Trophoblast cell (in vitro differentiated cells and primary cell): ENCODE measurements at regions not wholly inside any gene's neighbourhood (a gene's known extent, or its start where the extent isn't known, plus 50 kb on each side); places are given as distances from the start of the nearest gene placed in this dataset.

Experiments
- DNase-seq, 2 donors: peaks; one replicate each; pipeline ENCODE4 v3.0.0-alpha.2; 2016
- H2AFZ ChIP-seq: 2 replicates; pipeline ENCODE4 v1.6.1; 2013; ENCODE audit warnings: low read length, moderate library complexity, mild to moderate bottlenecking; ENCODE audit not compliant: insufficient read depth, poor library complexity
- H2AK5ac ChIP-seq: 2 replicates; pipeline ENCODE4 v1.6.1; 2013; ENCODE audit warnings: mild to moderate bottlenecking, low read length
- H2BK120ac ChIP-seq: 2 replicates; pipeline ENCODE4 v1.6.1; 2013; ENCODE audit warnings: low read length, mild to moderate bottlenecking, moderate library complexity; ENCODE audit not compliant: insufficient read depth, poor library complexity
- H2BK12ac ChIP-seq: 2 replicates; pipeline ENCODE4 v1.6.1; 2013; ENCODE audit warnings: mild to moderate bottlenecking, low read length, moderate library complexity
- H2BK5ac ChIP-seq: 2 replicates; pipeline ENCODE4 v1.6.1; 2013; ENCODE audit warnings: low read length, low read depth, moderate library complexity, mild to moderate bottlenecking; ENCODE audit not compliant: poor library complexity
- H3K14ac ChIP-seq: 2 replicates; pipeline ENCODE4 v1.6.1; 2013; ENCODE audit warnings: mild to moderate bottlenecking, low read length
- H3K18ac ChIP-seq: 2 replicates; pipeline ENCODE4 v1.6.1; 2013; ENCODE audit warnings: mild to moderate bottlenecking, low read length
- H3K23ac ChIP-seq: 2 replicates; pipeline ENCODE4 v1.6.1; 2013; ENCODE audit warnings: low read length
- H3K27ac ChIP-seq: 2 replicates; pipeline ENCODE4 v1.5.1; 2013; ENCODE audit warnings: low read depth, mild to moderate bottlenecking, inconsistent platforms, low read length, moderate library complexity
- H3K27me3 ChIP-seq: 2 replicates; pipeline ENCODE4 v1.6.1; 2013; ENCODE audit warnings: inconsistent platforms, mild to moderate bottlenecking, low read length, moderate library complexity; ENCODE audit not compliant: insufficient read depth
- H3K36me3 ChIP-seq, 2 experiments: 1 replicate in 1 of 2; 2 replicates in 1 of 2; pipeline ENCODE4 v1.6.1; 2013; ENCODE audit warnings: low read length in 2 of 2, mild to moderate bottlenecking in 2 of 2, moderate library complexity in 1 of 2; ENCODE audit not compliant: insufficient read depth in 2 of 2, control insufficient read depth in 1 of 2
- H3K4ac ChIP-seq: 2 replicates; pipeline ENCODE4 v1.6.1; 2013; ENCODE audit warnings: low read depth, mild to moderate bottlenecking, low read length, moderate library complexity
- H3K4me1 ChIP-seq, 2 experiments: 1 replicate in 1 of 2; 2 replicates in 1 of 2; pipeline ENCODE4 v1.6.1; 2013; ENCODE audit warnings: low read length in 2 of 2, mild to moderate bottlenecking in 2 of 2, moderate library complexity in 1 of 2; ENCODE audit not compliant: insufficient read depth in 2 of 2, control insufficient read depth in 1 of 2
- H3K4me2 ChIP-seq: 2 replicates; pipeline ENCODE4 v1.6.1; 2013; ENCODE audit warnings: inconsistent platforms, mild to moderate bottlenecking, low read length, moderate library complexity
- H3K4me3 ChIP-seq: 2 replicates; pipeline ENCODE4 v1.5.1; 2013; ENCODE audit warnings: mild to moderate bottlenecking, low read depth, low read length, inconsistent platforms
- H3K79me1 ChIP-seq: one replicate; pipeline ENCODE4 v1.6.1; 2013; ENCODE audit warnings: low read length
- H3K79me2 ChIP-seq: 2 replicates; pipeline ENCODE4 v1.6.1; 2013; ENCODE audit warnings: low read length, mild to moderate bottlenecking; ENCODE audit not compliant: control insufficient read depth, insufficient read depth, poor library complexity
- H3K9ac ChIP-seq: 2 replicates; pipeline ENCODE4 v1.6.1; 2013; ENCODE audit warnings: mild to moderate bottlenecking, low read length
- H3K9me3 ChIP-seq: 2 replicates; pipeline ENCODE4 v1.6.1; 2013; ENCODE audit warnings: low read depth, mild to moderate bottlenecking, control low read depth, inconsistent platforms, low read length; ENCODE audit not compliant: insufficient read depth
- H4K12ac ChIP-seq: 2 replicates; pipeline ENCODE4 v1.6.1; 2013; ENCODE audit warnings: low read depth, mild to moderate bottlenecking, low read length, moderate library complexity
- H4K8ac ChIP-seq: 2 replicates; pipeline ENCODE4 v1.6.1; 2013; ENCODE audit warnings: low read depth, mild to moderate bottlenecking, low read length, moderate library complexity
- H4K91ac ChIP-seq: one replicate; pipeline ENCODE4 v1.6.1; 2013; ENCODE audit warnings: low read depth, mild to moderate bottlenecking, low read length, moderate library complexity
- WGBS: extraction: QIAGEN DNeasy Blood & Tissue Kit; methylation state at CpG from one replicate; pipeline ENCODE4 v1.1.7; 2013; ENCODE audit warnings: missing lambda C conversion rate; ENCODE audit not compliant: insufficient read length, insufficient coverage; ENCODE audit errors: extremely low coverage; 5-methylcytosine and 5-hydroxymethylcytosine counted together

- Histone ChIP-seq H3K9ac (no peak overlapping the region), H3K9me3 (peaks cover 3% of the 10 kb centered on the region), H2AFZ (no peak overlapping the region), H2BK120ac (no peak overlapping the region), H3K4me3 (no peak overlapping the region), H4K8ac (no peak overlapping the region), H3K36me3 (no peaks in the 10 kb centered on the region), H3K4me2 (no peak overlapping the region), H3K14ac (no peak overlapping the region), H3K79me1 (no peaks in the 10 kb centered on the region), H3K4ac (no peak overlapping the region), H3K23ac (no peak overlapping the region), H4K91ac (no peak overlapping the region), H3K27ac (no peak overlapping the region), H3K4me1 (peaks cover 0 to 3% of the 10 kb centered on the region in 2 experiments), H2BK5ac (no peak overlapping the region), H2BK12ac (no peak overlapping the region), H2AK5ac (no peak overlapping the region), H3K27me3 (no peaks in the 10 kb centered on the region), H3K18ac (no peak overlapping the region), H4K12ac (no peak overlapping the region), H3K79me2 (no peaks in the 10 kb centered on the region)
- no peak for DNase-seq
- no CpG with 5 or more reads among the region's 23 CpGs for WGBS
Observed at GRCh38 chr6:170461556-170462365, 91.3 kb downstream of the PSMB1 start.

GRCh38 chr6:170461111-170461510 is 92.0 kb downstream of the PSMB1 start:
- H3K4ac ChIP-seq: no peak overlapping the region
- no peak overlapping the region for H2BK120ac ChIP-seq
- no peak overlapping the region for H3K4me3 ChIP-seq
- no peaks in the 10 kb centered on the region for H3K36me3 ChIP-seq
- H2BK12ac ChIP-seq: no peak overlapping the region
- no peaks in the 10 kb centered on the region for H3K79me2 ChIP-seq
- H3K27me3 ChIP-seq: no peaks in the 10 kb centered on the region
- H4K91ac ChIP-seq: no peak overlapping the region
- H3K9me3 ChIP-seq: peaks cover 3% of the 10 kb centered on the region
- H2AK5ac ChIP-seq: no peak overlapping the region
- no peaks in the 10 kb centered on the region for H3K79me1 ChIP-seq
- WGBS: no CpG with 5 or more reads among the region's 10 CpGs
- H3K14ac ChIP-seq: no peak overlapping the region
- H4K8ac ChIP-seq: no peak overlapping the region
- no peak overlapping the region for H3K9ac ChIP-seq
- H3K27ac ChIP-seq: no peak overlapping the region
- H3K4me2 ChIP-seq: no peak overlapping the region
- H3K4me1 ChIP-seq: peaks cover 0 to 3% of the 10 kb centered on the region in 2 experiments
- H2BK5ac ChIP-seq: no peak overlapping the region
- H2AFZ ChIP-seq: no peak overlapping the region
- no peak overlapping the region for H3K18ac ChIP-seq
- H4K12ac ChIP-seq: no peak overlapping the region
- DNase-seq: no peak
- H3K23ac ChIP-seq: no peak overlapping the region

GRCh38 chr6:170460641-170461040 is 92.5 kb downstream of the PSMB1 start:
- no peak overlapping the region for H4K12ac ChIP-seq
- H4K91ac ChIP-seq: no peak overlapping the region
- H3K4ac ChIP-seq: no peak overlapping the region
- no peak overlapping the region for H3K23ac ChIP-seq
- H3K79me2 ChIP-seq: no peaks in the 10 kb centered on the region
- H3K14ac ChIP-seq: no peak overlapping the region
- no peak overlapping the region for H3K27ac ChIP-seq
- no peak overlapping the region for H3K4me2 ChIP-seq
- no peak for DNase-seq
- no peak overlapping the region for H2BK5ac ChIP-seq
- WGBS: no CpG with 5 or more reads among the region's 7 CpGs
- H3K18ac ChIP-seq: no peak overlapping the region
- H3K27me3 ChIP-seq: no peaks in the 10 kb centered on the region
- H2AK5ac ChIP-seq: no peak overlapping the region
- no peak overlapping the region for H3K9ac ChIP-seq
- no peaks in the 10 kb centered on the region for H3K79me1 ChIP-seq
- no peaks in the 10 kb centered on the region for H3K9me3 ChIP-seq
- H3K4me3 ChIP-seq: no peak overlapping the region
- H3K36me3 ChIP-seq: no peaks in the 10 kb centered on the region
- no peak overlapping the region for H2BK120ac ChIP-seq
- no peak overlapping the region for H4K8ac ChIP-seq
- peaks cover 0 to 3% of the 10 kb centered on the region in 2 experiments for H3K4me1 ChIP-seq
- H2BK12ac ChIP-seq: no peak overlapping the region
- H2AFZ ChIP-seq: no peak overlapping the region

GRCh38 chr6:170459451-170459850 is 93.7 kb downstream of the PSMB1 start:
- Histone ChIP-seq H3K4ac (no peak overlapping the region), H3K27ac (no peak overlapping the region), H3K23ac (no peak overlapping the region), H2BK12ac (no peak overlapping the region), H3K4me2 (no peak overlapping the region), H3K27me3 (no peaks in the 10 kb centered on the region), H4K12ac (no peak overlapping the region), H2AK5ac (no peak overlapping the region), H3K18ac (no peak overlapping the region), H3K14ac (no peak overlapping the region), H3K4me3 (no peak overlapping the region), H2BK120ac (no peak overlapping the region), H2BK5ac (no peak overlapping the region), H4K91ac (no peak overlapping the region), H3K9me3 (no peaks in the 10 kb centered on the region), H3K36me3 (no peaks in the 10 kb centered on the region), H3K79me1 (no peaks in the 10 kb centered on the region), H3K79me2 (no peaks in the 10 kb centered on the region), H2AFZ (no peak overlapping the region), H3K4me1 (peaks cover 0 to 3% of the 10 kb centered on the region in 2 experiments), H3K9ac (no peak overlapping the region), H4K8ac (no peak overlapping the region)
- no CpG with 5 or more reads among the region's 6 CpGs for WGBS
- peak in 1 of 2 donors; percentile 13 for DNase-seq
